GF-D8 (cell line): ENCODE measurements at regions not wholly inside any gene's neighbourhood (a gene's known extent, or its start where the extent isn't known, plus 50 kb on each side); places are given as distances from the start of the nearest gene placed in this dataset.

ENCODE experiments used
- DNase-seq: peaks from one replicate; lab custom pipeline; 2025; lab: John Stamatoyannopoulos, UW

DNA sequence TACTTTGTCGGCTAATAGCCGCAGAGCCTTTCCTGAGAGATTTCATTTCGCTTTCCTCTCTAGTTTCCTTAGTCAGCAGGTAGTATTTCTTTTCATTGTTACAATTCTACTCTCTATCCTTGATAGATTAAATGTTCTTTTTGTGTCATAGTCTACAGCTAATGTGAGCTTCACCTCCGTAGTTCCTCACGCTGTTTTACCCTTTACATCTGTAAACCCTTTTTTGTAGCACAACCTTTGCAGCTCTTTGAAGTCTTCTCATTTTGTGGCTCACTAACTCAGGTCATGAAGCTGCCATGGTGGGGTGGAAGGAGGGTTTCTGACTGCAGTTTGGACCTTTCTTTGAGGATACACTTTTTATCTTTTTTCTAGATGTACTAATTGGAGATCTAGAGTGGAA is 1008.8 kb upstream of the PABPC4L start:
- no peak for DNase-seq

DNA sequence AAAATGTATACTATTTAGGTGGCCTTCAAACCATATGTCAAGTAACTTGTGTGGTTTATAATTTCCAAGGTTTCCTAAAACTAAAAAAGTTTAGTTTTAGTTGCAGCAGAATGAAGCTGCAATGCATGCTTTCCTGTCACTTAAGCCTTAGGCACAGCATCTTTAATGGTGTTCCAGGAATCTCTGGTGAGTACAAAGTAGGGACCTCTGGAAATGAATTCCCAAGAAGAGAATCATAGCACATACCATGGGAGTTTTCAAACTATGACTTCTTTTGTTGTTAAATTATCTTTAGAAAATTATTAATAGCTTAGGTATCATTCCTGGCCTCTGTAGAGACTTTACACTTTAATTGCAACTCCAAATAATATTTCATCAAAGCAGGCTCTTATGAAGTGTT is 1005.9 kb upstream of the PABPC4L start:
- DNase-seq: no peak

DNA sequence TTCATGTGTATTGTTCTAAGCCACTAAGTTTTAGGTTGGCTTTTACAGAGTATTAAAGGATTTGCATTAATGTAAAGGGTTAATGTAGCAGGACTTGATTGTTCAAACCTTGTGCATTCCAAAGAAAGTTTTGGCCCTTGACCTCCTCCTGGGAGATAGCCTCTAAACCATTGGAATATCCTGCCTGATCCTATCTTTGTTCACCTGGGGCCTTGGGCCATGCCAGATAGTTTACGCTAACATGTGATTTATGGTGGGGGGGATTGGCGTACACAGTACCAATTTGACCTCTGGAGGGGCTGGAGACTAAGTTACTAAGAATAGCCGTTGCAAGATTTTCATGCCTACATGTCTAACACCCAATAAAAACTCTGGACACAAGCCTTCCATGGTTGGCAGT is 1002.7 kb upstream of the PABPC4L start:
- DNase-seq: no peak

DNA sequence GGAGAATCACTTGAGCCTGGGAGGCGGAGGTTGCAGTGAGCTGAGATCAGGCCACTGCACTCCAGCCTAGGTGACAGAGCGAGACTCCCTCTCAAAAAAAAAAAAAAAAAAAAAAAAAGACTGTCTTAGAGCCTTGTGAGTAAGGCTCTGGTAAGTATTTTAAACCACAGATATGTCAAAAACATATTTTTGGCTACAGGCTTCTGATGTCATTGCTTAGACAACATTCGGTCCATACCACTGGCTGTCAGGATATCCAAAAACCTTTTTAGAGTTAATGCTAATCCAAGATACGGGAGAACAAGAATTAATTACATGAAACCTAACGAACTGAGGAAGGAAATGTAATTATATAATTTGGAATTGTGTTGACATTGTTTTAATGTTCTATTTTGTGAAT is 999.5 kb upstream of the PABPC4L start:
- no peak for DNase-seq

DNA sequence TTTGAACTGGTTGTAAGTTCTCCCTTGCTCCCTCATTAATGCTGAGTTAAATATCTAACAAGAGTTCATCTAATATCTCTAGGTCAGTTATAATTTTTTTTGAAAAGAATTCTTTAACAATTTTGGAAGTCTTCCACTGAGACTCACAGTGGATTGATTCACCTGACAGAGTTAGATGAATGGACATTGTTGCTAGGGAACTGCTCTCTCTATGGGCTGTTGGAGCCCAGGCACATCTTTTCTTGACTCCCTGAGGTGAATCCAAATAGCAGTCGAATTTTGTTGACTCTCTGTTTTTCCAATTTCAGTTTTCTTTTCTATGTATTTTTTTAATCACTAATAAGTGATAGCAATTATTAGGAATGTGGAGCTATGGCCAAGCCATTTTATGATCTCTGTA is 996.1 kb upstream of the PABPC4L start:
- DNase-seq: no peak

DNA sequence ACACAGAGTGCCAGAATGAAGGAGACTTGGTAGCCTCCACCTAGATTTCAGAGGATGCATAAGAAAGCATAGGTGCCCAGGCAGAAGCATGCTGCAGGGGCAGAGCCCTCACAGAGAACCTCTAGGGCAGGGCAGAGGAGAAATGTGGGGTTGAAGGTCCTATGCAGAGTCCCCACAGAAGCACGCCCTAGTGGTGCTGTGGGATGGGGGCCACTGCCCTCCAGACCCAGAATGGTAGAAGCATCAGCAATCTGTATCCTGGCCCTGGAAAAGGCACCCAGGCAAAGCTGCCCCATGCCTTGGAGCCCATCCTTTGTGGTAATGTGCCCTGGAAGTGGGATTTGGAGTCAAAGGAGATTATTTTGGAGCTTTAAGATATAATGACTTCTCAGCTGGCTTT is 992.9 kb upstream of the PABPC4L start:
- no peak for DNase-seq

DNA sequence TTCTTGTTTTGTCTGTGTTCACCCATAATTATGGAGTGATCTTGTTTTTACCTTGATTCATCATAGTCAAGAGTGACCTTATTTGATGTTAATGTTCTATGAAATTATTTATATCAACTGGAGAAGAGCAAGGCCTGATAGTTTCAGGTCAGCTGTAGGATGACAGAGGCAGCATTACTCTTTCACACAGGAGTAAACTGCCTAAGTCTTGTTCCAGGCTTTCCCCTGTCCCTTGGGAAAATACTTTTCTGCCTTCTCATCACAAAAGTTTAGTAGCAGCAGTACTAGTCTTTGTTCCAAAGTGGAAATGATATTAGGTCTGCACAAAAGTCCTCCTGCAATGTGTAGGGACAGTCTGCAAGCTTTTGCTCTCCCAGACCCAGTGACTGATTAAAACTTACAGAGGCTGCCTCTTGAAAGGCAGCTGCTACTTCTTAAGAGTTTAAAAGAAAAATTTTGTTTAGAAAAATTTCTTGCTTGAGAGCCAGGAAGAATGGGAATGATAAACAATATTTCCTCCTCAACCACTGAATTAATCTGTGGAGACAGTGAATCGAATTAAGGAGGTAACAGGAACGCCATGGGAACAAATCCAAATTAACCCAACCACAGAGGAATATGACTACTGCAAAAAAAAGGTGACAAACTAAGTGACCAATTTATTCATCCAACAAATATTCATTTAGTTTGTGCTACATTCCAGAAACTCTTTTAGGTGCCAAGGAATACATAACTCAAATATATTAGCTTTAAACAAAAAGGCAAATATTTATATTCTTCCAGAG is 991.4 kb upstream of the PABPC4L start:
- DNase-seq: no peak

DNA sequence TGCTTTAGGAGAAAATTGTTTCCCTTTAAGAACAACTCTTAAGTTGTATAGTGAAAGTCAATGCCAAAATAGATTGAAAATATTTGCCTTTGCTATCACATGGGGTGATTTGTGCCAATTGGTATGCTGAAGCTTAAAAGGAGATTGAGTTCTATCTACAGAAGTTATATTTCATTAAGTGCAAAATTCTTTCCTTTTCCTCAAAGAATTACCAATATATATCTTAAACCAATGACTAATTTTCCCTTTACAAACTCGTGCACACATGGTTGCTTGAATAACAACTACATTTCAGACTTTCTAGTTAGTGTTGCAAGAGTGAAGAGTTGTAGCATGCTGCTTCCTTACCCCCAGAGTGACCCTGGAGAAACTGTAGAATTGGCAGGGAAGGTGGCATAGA is 990.0 kb upstream of the PABPC4L start:
- DNase-seq: no peak

DNA sequence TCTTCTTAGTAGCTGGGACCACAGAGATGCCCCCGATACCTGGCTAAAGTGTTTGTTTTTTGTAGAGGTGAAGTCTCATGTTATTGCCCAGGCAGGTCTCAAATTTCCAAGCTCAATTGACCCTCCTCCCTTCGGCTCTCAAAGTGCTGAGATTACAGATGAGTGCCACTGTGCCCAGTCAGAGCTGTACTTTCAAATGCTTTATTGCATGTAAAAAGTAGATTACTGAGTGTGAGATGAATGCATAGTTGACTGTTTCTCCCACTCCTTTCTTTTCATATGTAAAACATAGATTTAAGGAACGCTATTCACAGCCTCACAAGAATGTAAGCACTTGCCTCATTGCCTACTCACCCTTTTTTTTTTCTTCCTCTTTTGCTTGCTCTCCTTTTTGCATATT is 984.4 kb upstream of the PABPC4L start:
- no peak for DNase-seq

DNA sequence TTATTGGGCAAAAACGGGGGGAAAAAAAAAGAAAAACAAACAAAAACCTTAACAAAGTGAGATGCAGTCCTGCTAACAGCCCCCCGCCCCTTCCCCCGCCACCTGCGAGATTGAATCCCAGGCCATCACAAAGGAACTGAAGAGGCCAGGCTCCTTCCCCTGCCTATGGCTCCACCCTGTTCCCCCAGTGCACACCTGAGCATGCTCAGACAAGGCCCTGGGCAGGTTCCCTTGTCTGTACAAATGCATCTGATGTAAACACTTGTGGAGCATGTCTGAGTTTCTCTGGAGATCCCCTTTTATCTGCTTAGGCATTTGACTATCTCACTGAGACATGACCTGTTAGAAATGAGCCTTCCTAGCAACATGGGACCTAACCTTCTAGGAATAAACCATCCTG is 983.7 kb upstream of the PABPC4L start:
- DNase-seq: no peak

DNA sequence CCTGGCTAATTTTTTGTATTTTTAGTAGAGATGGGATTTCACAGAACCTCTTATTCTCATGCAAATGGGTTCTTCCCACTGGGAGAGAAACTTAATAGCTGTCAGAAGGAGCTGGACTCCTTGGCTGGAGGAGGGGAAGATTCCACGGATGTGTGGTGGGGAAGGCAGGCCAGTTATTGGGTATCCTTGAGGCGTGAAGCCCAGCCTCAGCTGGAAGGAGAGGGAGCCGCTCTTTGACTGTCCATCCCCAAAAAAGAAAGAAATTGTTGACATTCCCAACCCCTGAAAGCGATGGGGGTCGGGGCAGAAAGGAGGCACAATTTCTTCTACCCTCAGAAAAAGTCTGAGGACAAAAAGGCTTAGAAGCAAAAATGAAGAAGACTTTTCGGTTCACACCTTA is 983.1 kb upstream of the PABPC4L start:
- DNase-seq: no peak

DNA sequence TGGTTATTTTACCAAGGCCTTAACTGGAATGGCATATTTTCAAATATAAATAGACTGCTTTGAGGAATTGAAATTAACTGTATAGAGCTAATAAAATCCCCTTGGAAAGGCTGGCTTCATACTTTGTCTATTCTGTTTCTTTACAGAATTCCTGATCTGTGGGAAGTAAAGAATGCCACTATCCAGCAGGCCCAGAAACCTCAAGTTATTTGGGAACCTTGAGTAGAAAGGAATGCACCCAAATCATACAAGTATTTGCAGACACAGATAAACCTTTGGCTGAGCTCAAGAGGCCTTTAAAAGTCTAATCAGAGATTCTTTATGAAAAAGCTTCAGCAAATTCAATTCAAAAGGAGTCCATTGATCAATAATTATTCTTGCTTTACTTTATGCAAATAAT is 975.7 kb upstream of the PABPC4L start:
- no peak for DNase-seq

DNA sequence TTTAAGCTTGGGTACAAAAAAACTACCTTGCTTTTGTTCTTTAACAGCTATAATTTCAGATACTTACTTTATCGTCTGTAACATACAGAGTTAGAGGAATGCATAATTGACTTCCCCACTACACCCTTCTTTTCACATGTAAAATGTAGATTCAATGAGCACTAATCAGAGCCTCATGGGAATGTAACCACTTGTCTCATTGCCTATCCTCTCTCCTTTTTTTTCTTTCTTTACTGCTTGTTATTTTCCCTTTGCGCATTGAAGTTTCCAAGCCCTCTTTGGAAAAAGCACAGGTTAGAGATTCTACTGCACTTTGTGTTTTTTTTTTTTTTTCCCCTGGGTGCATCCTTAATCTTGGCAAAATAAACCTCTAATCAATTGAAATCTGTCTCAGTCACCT is 965.1 kb upstream of the PABPC4L start:
- DNase-seq: no peak

DNA sequence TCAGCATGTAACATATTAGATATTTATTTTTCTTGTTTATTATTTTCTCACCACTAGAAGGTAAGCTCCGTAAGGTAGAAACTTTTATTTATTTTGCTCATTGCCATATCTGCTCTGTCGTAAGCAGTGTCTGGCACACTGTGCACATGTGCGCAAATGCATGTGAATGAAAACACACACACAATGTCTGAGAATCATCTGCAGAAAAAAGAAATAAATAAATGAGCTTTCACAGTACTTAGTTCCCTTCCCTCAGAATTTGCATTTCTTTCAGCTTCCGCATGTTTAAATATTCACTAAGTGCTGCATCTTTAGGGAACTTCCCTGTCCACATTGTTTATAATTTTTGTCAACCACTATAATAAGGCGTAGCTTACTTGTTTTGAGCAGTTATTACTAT is 963.0 kb upstream of the PABPC4L start:
- DNase-seq: no peak

DNA sequence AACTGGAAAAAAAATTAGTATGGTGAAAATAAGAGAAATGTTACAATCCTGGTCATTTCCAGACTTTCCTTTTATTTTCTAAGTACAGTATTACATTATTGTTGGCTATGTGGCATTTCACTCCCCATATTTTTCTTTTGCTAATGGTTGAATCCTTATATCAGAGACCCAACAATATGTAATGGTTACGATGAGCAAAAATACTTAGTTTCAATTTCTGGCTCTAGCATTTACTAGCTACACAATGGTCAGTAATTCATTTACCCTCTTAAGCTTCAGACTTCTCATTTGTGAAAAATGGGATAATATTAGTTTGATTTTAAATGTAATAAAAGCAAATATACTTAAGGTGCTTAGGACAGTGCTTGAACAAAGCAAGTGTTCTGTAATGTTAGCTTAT is 942.9 kb upstream of the PABPC4L start:
- DNase-seq: no peak

DNA sequence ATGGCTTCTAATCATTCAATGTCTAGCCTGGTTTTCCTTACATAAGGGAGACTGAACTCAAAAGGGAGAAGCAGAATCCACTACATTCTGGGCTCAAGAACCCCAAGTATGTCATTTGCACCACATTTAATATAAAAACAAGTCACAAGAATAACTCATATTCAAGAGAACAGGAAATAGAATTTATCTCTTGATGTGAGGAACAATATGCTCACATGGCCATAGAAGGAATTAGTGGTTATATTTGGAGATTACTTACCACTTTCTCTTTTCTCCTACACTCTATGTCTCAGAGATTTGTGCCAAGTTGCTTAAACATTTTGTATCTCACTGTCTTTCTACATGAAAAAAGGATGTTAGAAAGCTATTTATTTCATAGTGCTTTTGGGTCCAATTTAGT is 922.6 kb upstream of the PABPC4L start:
- DNase-seq: no peak

DNA sequence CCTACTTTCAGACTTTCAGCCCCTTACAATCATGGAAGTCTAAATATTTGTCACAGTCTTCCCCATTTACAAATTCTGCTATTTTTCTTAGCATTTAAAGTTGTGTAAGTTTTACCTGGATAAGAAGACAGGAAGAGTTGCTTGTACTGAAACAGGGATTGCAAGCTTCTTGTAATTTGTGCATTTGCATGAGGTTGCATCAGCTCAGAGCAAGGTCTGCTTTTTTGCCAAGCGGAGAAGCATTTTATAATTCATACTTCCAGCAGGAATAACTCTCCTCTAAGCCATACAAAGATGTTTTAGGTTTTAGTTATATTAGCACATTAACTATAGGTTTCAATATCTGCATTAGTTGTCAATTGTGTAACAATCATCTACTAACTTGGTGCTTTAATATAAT is 922.0 kb upstream of the PABPC4L start:
- DNase-seq: no peak

DNA sequence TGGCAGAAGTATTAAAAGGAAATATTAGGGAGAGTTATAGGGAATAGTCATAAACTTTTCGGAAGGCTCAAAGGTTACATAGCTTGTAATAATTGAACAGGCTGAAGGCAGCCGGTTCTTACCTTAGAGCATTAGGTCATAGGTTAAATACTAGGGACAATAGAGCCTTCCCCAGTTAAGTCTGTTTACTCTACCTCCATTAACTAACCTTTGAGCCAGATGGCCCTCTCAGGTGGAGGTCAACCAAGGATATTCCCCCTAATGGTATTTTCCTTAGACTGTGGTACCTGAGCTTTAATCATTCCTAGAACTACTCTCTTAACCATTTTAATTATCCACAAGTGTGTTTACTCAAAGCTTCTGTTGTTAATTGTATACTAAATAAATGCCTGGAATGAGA is 920.9 kb upstream of the PABPC4L start:
- DNase-seq: no peak

DNA sequence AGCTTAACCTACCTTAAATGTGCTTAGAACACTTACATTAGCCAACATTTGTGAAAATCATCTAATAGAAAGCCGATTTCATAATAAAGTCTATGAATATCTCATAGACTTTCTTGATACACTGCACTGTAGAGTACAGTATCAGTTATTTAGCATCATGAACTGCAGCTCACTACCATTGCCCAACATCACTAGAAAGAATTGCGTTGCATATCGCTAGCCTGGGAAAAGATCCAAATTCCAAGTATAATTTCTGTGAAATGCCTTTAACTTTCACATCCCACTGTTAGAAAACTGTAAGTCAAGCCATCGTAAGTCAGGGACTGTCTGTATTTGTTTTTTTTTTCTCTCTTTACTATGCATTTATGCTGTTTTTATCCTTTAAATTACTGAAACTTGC is 918.6 kb upstream of the PABPC4L start:
- DNase-seq: no peak

DNA sequence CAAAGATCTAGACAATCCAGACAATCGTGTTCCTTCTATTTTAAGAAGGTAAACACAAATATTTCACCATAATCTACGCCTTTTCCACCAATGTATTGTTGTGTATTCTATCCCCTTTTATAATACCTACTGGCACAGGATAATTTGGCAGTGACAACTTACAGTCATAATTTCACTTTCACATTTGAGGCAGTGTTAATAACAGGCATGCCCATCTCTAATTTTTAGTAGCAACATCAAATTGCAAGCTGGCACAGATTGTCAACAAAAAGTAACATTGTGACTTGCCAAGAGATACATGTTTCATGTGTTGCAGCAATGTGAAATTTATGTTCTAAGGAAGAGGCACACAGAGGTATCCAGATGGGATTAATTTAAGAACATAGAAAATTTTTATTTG is 912.5 kb upstream of the PABPC4L start:
- DNase-seq: no peak

DNA sequence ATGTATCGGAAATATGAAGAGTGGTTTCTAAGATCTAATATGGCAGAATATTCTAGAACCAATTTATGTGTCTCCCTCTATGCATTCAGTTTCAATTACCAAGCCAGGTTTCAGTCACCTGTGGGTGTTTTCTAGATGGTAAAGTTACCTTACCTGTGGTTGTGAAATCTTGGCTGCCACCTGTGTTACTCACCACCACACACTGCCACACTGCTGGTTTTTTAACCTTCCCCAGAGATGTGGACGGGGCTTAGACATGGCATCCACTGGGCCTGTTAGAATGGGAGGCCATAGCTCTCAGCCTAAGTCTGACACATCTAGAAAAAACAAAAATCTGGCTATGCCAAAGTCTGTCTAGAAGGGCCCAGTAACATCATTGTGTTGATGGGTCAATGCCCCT is 896.5 kb upstream of the PABPC4L start:
- DNase-seq: no peak

DNA sequence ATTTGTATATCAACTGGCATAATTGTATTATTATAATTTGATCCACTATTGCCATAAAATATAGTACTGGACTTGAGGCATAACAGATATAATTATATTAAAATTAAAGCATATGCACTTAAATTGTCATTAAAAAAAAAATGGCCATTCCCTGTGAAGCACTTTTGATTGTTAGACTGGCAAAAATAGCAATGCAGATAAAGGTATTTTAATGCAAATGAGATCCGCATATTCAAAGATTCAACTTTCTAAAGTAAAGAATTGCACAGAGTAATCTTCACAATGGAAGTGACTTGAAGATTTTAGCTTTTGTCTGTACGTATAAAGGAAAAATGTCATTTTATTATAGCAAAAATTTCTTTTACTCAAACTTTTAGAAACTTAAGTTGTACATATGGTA is 871.8 kb upstream of the PABPC4L start:
- no peak for DNase-seq

DNA sequence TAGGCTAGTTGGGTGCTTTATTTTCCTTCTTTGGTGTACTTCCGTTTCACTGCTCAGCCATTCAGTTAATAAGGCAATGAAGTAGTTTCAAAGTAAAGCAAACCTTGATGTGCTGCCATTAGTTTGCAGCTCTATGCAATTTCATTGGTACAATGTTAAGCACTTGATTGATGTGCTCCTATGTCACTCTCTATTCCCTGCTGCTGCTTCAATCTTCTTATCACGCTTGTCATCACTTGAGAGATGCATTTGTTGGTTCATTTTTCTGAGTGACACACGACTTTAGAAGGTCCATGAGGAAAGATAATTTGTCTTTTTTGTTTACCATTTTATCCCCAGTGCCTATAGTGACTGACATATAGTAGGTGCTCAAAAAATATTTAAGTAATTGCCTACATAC is 871.0 kb upstream of the PABPC4L start:
- DNase-seq: no peak

DNA sequence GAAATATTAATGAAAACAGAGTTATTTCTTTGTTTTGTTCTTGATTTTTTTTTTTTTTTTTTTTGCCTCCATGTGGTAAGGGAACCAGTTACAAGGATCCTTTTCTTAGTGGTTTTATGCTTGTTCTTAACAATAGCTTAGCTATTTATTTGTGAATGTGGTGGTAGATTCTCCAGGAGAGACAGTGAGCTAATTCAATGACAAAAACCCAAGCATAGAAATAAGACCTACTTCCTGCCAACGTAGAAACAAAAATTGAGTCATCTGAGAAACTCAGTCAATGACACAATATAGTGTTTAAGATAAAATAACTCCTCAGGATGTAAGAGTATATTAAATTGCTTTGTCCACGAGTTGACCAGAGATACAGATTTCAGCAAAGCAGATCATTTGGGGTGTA is 863.8 kb upstream of the PABPC4L start:
- DNase-seq: no peak
